ENCODE measurements at regions not wholly inside any gene's neighbourhood (a gene's known extent, or its start where the extent isn't known, plus 50 kb on each side); places are given as distances from the start of the nearest gene placed in this dataset.

GRCh38 chr2:12081481-12082210 lies 335.2 kb downstream of the LPIN1 start:
- Histone ChIP-seq H3K27me3 (ENCODE audit: control insufficient read depth, insufficient read depth, low read length) (no peaks in the 10 kb centered on the region), H3K4me3 (ENCODE audit: low read depth, low read length) (no peak overlapping the region), H3K4me1 (ENCODE audit: control insufficient read depth, insufficient read depth, low read length) (peaks cover 8% of the 10 kb centered on the region), H3K27ac (ENCODE audit: low read depth, low read length) (no peak overlapping the region), H3K9me3 (ENCODE audit: control insufficient read depth, insufficient read depth, low read length) (no peaks in the 10 kb centered on the region), H3K36me3 (ENCODE audit: control insufficient read depth, insufficient read depth, low read length) (no peaks in the 10 kb centered on the region)
- DNase-seq (ENCODE audit: low read depth in 4 of 6, low spot score in 6 of 6) = no peak
- 86% methylated on average over 9 of the region's 12 CpGs for WGBS (ENCODE audit: insufficient coverage)

- WGBS (ENCODE audit: insufficient coverage) = 0% methylated on average over 2 of the region's 9 CpGs
Observed at GRCh38 chr2:12083081-12083581, 336.7 kb downstream of the LPIN1 start.

GRCh38 chr2:12083713-12084419 lies 337.4 kb downstream of the LPIN1 start:
- Histone ChIP-seq H3K36me3 (ENCODE audit: control insufficient read depth, insufficient read depth, low read length) (no peaks in the 10 kb centered on the region), H3K4me1 (ENCODE audit: control insufficient read depth, insufficient read depth, low read length) (peaks cover 8% of the 10 kb centered on the region), H3K4me3 (ENCODE audit: low read depth, low read length) (no peak overlapping the region), H3K9me3 (ENCODE audit: control insufficient read depth, insufficient read depth, low read length) (no peaks in the 10 kb centered on the region), H3K27ac (ENCODE audit: low read depth, low read length) (no peak overlapping the region), H3K27me3 (ENCODE audit: control insufficient read depth, insufficient read depth, low read length) (no peaks in the 10 kb centered on the region)
- 53% methylated on average over 2 of the region's 5 CpGs for WGBS (ENCODE audit: insufficient coverage)
- no peak for DNase-seq (ENCODE audit: low read depth in 4 of 6, low spot score in 6 of 6)

More at GRCh38 chr2:12083081-12083581, 336.7 kb downstream of the LPIN1 start:
- Histone ChIP-seq H3K4me3 (ENCODE audit: low read depth, low read length) (no peak overlapping the region), H3K27ac (ENCODE audit: low read depth, low read length) (no peak overlapping the region), H3K36me3 (ENCODE audit: control insufficient read depth, insufficient read depth, low read length) (no peaks in the 10 kb centered on the region), H3K4me1 (ENCODE audit: control insufficient read depth, insufficient read depth, low read length) (peaks cover 8% of the 10 kb centered on the region), H3K27me3 (ENCODE audit: control insufficient read depth, insufficient read depth, low read length) (no peaks in the 10 kb centered on the region), H3K9me3 (ENCODE audit: control insufficient read depth, insufficient read depth, low read length) (no peaks in the 10 kb centered on the region)
- DNase-seq (ENCODE audit: low read depth in 4 of 6, low spot score in 6 of 6) = peak in 2 of 6 donors; percentile 65 to 76

GRCh38 chr2:12087175-12087574 lies 340.7 kb downstream of the LPIN1 start:
- Histone ChIP-seq H3K9me3 (ENCODE audit: control insufficient read depth, insufficient read depth, low read length) (no peaks in the 10 kb centered on the region), H3K27ac (ENCODE audit: low read depth, low read length) (no peak overlapping the region), H3K36me3 (ENCODE audit: control insufficient read depth, insufficient read depth, low read length) (no peaks in the 10 kb centered on the region), H3K4me3 (ENCODE audit: low read depth, low read length) (no peak overlapping the region), H3K27me3 (ENCODE audit: control insufficient read depth, insufficient read depth, low read length) (no peaks in the 10 kb centered on the region), H3K4me1 (ENCODE audit: control insufficient read depth, insufficient read depth, low read length) (peaks cover 8% of the 10 kb centered on the region)
- no peak for DNase-seq (ENCODE audit: low read depth in 4 of 6, low spot score in 6 of 6)
- WGBS (ENCODE audit: insufficient coverage) = no CpG with 5 or more reads among the region's 2 CpGs

- Histone ChIP-seq H3K36me3 (ENCODE audit: control insufficient read depth, insufficient read depth, low read length) (no peaks in the 10 kb centered on the region), H3K27me3 (ENCODE audit: control insufficient read depth, insufficient read depth, low read length) (no peaks in the 10 kb centered on the region), H3K4me3 (ENCODE audit: low read depth, low read length) (no peak overlapping the region), H3K27ac (ENCODE audit: low read depth, low read length) (no peak overlapping the region), H3K9me3 (ENCODE audit: control insufficient read depth, insufficient read depth, low read length) (no peaks in the 10 kb centered on the region), H3K4me1 (ENCODE audit: control insufficient read depth, insufficient read depth, low read length) (peaks cover 4% of the 10 kb centered on the region)
- 50% methylated on average over 1 of the region's 1 CpG for WGBS (ENCODE audit: insufficient coverage)
- DNase-seq (ENCODE audit: low read depth in 4 of 6, low spot score in 6 of 6) = no peak
Observed at GRCh38 chr2:12087671-12088380, 341.4 kb downstream of the LPIN1 start.

- H3K4me1 ChIP-seq (ENCODE audit: control insufficient read depth, insufficient read depth, low read length) = no peaks in the 10 kb centered on the region
- H3K27me3 ChIP-seq (ENCODE audit: control insufficient read depth, insufficient read depth, low read length) = no peaks in the 10 kb centered on the region
- no peak for DNase-seq (ENCODE audit: low read depth in 4 of 6, low spot score in 6 of 6)
- no peaks in the 10 kb centered on the region for H3K9me3 ChIP-seq (ENCODE audit: control insufficient read depth, insufficient read depth, low read length)
- H3K4me3 ChIP-seq (ENCODE audit: low read depth, low read length) = no peak overlapping the region
- WGBS (ENCODE audit: insufficient coverage) = no CpG with 5 or more reads among the region's 1 CpG
- H3K27ac ChIP-seq (ENCODE audit: low read depth, low read length) = no peak overlapping the region
- no peaks in the 10 kb centered on the region for H3K36me3 ChIP-seq (ENCODE audit: control insufficient read depth, insufficient read depth, low read length)
Observed at GRCh38 chr2:12089001-12089400, 342.6 kb downstream of the LPIN1 start.

- no peak overlapping the region for H3K4me3 ChIP-seq (ENCODE audit: low read depth, low read length)
- H3K9me3 ChIP-seq (ENCODE audit: control insufficient read depth, insufficient read depth, low read length) = no peaks in the 10 kb centered on the region
- DNase-seq (ENCODE audit: low read depth in 4 of 6, low spot score in 6 of 6) = no peak
- no peak overlapping the region for H3K27ac ChIP-seq (ENCODE audit: low read depth, low read length)
- no peaks in the 10 kb centered on the region for H3K4me1 ChIP-seq (ENCODE audit: control insufficient read depth, insufficient read depth, low read length)
- no peaks in the 10 kb centered on the region for H3K36me3 ChIP-seq (ENCODE audit: control insufficient read depth, insufficient read depth, low read length)
- H3K27me3 ChIP-seq (ENCODE audit: control insufficient read depth, insufficient read depth, low read length) = no peaks in the 10 kb centered on the region
- WGBS (ENCODE audit: insufficient coverage) = 77% methylated on average over 6 of the region's 7 CpGs
Observed at GRCh38 chr2:12089496-12089895, 343.1 kb downstream of the LPIN1 start.

GRCh38 chr2:12090072-12090471 lies 343.6 kb downstream of the LPIN1 start:
- Histone ChIP-seq H3K27ac (ENCODE audit: low read depth, low read length) (no peak overlapping the region), H3K9me3 (ENCODE audit: control insufficient read depth, insufficient read depth, low read length) (no peaks in the 10 kb centered on the region), H3K27me3 (ENCODE audit: control insufficient read depth, insufficient read depth, low read length) (no peaks in the 10 kb centered on the region), H3K4me1 (ENCODE audit: control insufficient read depth, insufficient read depth, low read length) (no peaks in the 10 kb centered on the region), H3K4me3 (ENCODE audit: low read depth, low read length) (no peak overlapping the region), H3K36me3 (ENCODE audit: control insufficient read depth, insufficient read depth, low read length) (no peaks in the 10 kb centered on the region)
- DNase-seq (ENCODE audit: low read depth in 4 of 6, low spot score in 6 of 6) = no peak
- WGBS (ENCODE audit: insufficient coverage) = no CpG with 5 or more reads among the region's 3 CpGs

GRCh38 chr2:12090590-12090989 lies 344.2 kb downstream of the LPIN1 start:
- Histone ChIP-seq H3K36me3 (ENCODE audit: control insufficient read depth, insufficient read depth, low read length) (no peaks in the 10 kb centered on the region), H3K9me3 (ENCODE audit: control insufficient read depth, insufficient read depth, low read length) (no peaks in the 10 kb centered on the region), H3K27ac (ENCODE audit: low read depth, low read length) (no peak overlapping the region), H3K27me3 (ENCODE audit: control insufficient read depth, insufficient read depth, low read length) (no peaks in the 10 kb centered on the region), H3K4me3 (ENCODE audit: low read depth, low read length) (no peak overlapping the region), H3K4me1 (ENCODE audit: control insufficient read depth, insufficient read depth, low read length) (no peaks in the 10 kb centered on the region)
- WGBS (ENCODE audit: insufficient coverage) = 92% methylated on average over 2 of the region's 3 CpGs
- DNase-seq (ENCODE audit: low read depth in 4 of 6, low spot score in 6 of 6) = no peak
